ENCODE measurements at regions not wholly inside any gene's neighbourhood (a gene's known extent, or its start where the extent isn't known, plus 50 kb on each side); places are given as distances from the start of the nearest gene placed in this dataset.

- Histone ChIP-seq H3K9ac (no peak overlapping the region), H2AFZ (no peak overlapping the region), H3K9me2 (ENCODE audit: insufficient read depth) (no peaks in the 10 kb centered on the region), H3K79me2 (ENCODE audit: insufficient read depth) (no peaks in the 10 kb centered on the region), H3K27ac (no peak overlapping the region), H3K4me1 (ENCODE audit: insufficient read depth) (no peaks in the 10 kb centered on the region), H3K36me3 (ENCODE audit: low read depth) (no peaks in the 10 kb centered on the region), H4K20me1 (ENCODE audit: insufficient read depth) (no peaks in the 10 kb centered on the region), H3K4me2 (ENCODE audit: unreplicated experiment) (no peak overlapping the region), H3K4me3 (no peak overlapping the region), H3K27me3 (replicated peaks; ENCODE audit: insufficient read depth) (peaks cover 13% of the 10 kb centered on the region; the same call in 1 of the 2 replicates), H3F3A (ENCODE audit: insufficient read depth) (no peaks in the 10 kb centered on the region), H3K9me3 (ENCODE audit: low read depth) (no peaks in the 10 kb centered on the region)
- no peak for TF ChIP-seq EZH2phosphoT487 (IDR thresholded peaks at IDR 0.05; ENCODE audit: insufficient read depth, low read depth)
- no peak for TF ChIP-seq EZH2 (IDR thresholded peaks at IDR 0.05; ENCODE audit: insufficient read depth, poor library complexity, severe bottlenecking)
- no peak for DNase-seq
- WGBS, 2 experiments (ENCODE audit: low coverage in 1 of 2, low lambda C conversion rate in 2 of 2, missing lambda C conversion rate in 2 of 2), result 22 to 26% methylated on average over 14 of the region's 14 CpGs
- in situ Hi-C loops (cut with MboI), result no loop called here
These were observed 115.7 kb upstream of the MSX2 start for GRCh38 chr5:174608631-174609097.

- Histone ChIP-seq H3K4me3 (no peak overlapping the region), H3F3A (ENCODE audit: insufficient read depth) (no peaks in the 10 kb centered on the region), H3K9ac (no peak overlapping the region), H3K79me2 (ENCODE audit: insufficient read depth) (no peaks in the 10 kb centered on the region), H3K4me2 (ENCODE audit: unreplicated experiment) (no peak overlapping the region), H3K9me2 (ENCODE audit: insufficient read depth) (no peaks in the 10 kb centered on the region), H4K20me1 (ENCODE audit: insufficient read depth) (no peaks in the 10 kb centered on the region), H3K9me3 (ENCODE audit: low read depth) (no peaks in the 10 kb centered on the region), H3K27ac (no peak overlapping the region), H3K27me3 (replicated peaks; ENCODE audit: insufficient read depth) (peaks cover 13% of the 10 kb centered on the region; the same call in 1 of the 2 replicates), H2AFZ (no peak overlapping the region), H3K36me3 (ENCODE audit: low read depth) (no peaks in the 10 kb centered on the region), H3K4me1 (ENCODE audit: insufficient read depth) (no peaks in the 10 kb centered on the region)
- DNase-seq, result no peak
- TF ChIP-seq EZH2phosphoT487 (IDR thresholded peaks at IDR 0.05; ENCODE audit: insufficient read depth, low read depth) (no peak), EZH2 (IDR thresholded peaks at IDR 0.05; ENCODE audit: insufficient read depth, poor library complexity, severe bottlenecking) (no peak)
- in situ Hi-C loops (cut with MboI), result no loop called here
- WGBS, 2 experiments (ENCODE audit: low coverage in 1 of 2, low lambda C conversion rate in 2 of 2, missing lambda C conversion rate in 2 of 2), result 37 to 49% methylated on average over 14 of the region's 14 CpGs
These were observed 115.3 kb upstream of the MSX2 start for GRCh38 chr5:174609116-174609515.

- Histone ChIP-seq H3K27ac (no peak overlapping the region), H3K4me3 (no peak overlapping the region), H3K27me3 (replicated peaks; ENCODE audit: insufficient read depth) (0 out of 2 replicates have a peak, but pooled peaks cover 3% of the 10 kb centered on the region), H3K36me3 (ENCODE audit: low read depth) (no peaks in the 10 kb centered on the region), H3K9me2 (ENCODE audit: insufficient read depth) (no peaks in the 10 kb centered on the region), H2AFZ (no peak overlapping the region), H3F3A (ENCODE audit: insufficient read depth) (no peaks in the 10 kb centered on the region), H3K4me2 (ENCODE audit: unreplicated experiment) (no peak overlapping the region), H3K9ac (no peak overlapping the region), H3K79me2 (ENCODE audit: insufficient read depth) (no peaks in the 10 kb centered on the region), H3K4me1 (ENCODE audit: insufficient read depth) (no peaks in the 10 kb centered on the region), H3K9me3 (ENCODE audit: low read depth) (no peaks in the 10 kb centered on the region), H4K20me1 (ENCODE audit: insufficient read depth) (no peaks in the 10 kb centered on the region)
- DNase-seq, result peak; percentile 45
- in situ Hi-C loops (cut with MboI), result no loop called here
- no peak for TF ChIP-seq EZH2 (IDR thresholded peaks at IDR 0.05; ENCODE audit: insufficient read depth, poor library complexity, severe bottlenecking)
- no peak for TF ChIP-seq EZH2phosphoT487 (IDR thresholded peaks at IDR 0.05; ENCODE audit: insufficient read depth, low read depth)
- 12 to 16% methylated on average over 8 of the region's 8 CpGs for WGBS, 2 experiments (ENCODE audit: low coverage in 1 of 2, low lambda C conversion rate in 2 of 2, missing lambda C conversion rate in 2 of 2)
These were observed 113.4 kb upstream of the MSX2 start for GRCh38 chr5:174610968-174611367.

DNA sequence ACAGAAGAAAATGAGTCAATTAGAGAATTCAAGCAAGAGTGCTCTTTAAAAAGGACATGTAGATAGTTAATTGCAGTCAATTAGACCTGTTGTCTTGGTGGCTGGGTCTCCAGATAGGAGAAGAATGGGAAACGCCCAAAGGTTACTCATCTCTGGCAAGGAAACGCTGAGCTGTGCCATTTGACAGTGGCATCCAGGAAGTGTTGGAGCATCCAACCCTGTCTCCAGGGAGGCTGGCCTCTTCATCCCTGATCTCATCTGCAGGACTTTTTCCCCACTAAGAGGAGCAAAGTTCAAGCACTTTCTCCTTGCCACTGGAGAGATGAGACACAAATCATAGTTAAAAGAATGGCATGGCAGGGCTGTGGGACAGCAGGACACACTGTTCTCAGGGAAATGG, 111.7 kb upstream of the MSX2 start:
- H3K9me2 ChIP-seq (ENCODE audit: insufficient read depth), result no peaks in the 10 kb centered on the region
- no peaks in the 10 kb centered on the region for H3F3A ChIP-seq (ENCODE audit: insufficient read depth)
- no peaks in the 10 kb centered on the region for H3K79me2 ChIP-seq (ENCODE audit: insufficient read depth)
- peak; percentile 14 for DNase-seq
- H3K4me3 ChIP-seq, result no peak overlapping the region
- H3K4me2 ChIP-seq (ENCODE audit: unreplicated experiment), result no peak overlapping the region
- no peak overlapping the region for H2AFZ ChIP-seq
- H3K27ac ChIP-seq, result no peak overlapping the region
- H3K27me3 ChIP-seq (replicated peaks; ENCODE audit: insufficient read depth), result no peaks in the 10 kb centered on the region
- TF ChIP-seq EZH2 (IDR thresholded peaks at IDR 0.05; ENCODE audit: insufficient read depth, poor library complexity, severe bottlenecking), result no peak
- no peak for TF ChIP-seq EZH2phosphoT487 (IDR thresholded peaks at IDR 0.05; ENCODE audit: insufficient read depth, low read depth)
- in situ Hi-C loops (cut with MboI), result no loop called here
- no peaks in the 10 kb centered on the region for H4K20me1 ChIP-seq (ENCODE audit: insufficient read depth)
- no peaks in the 10 kb centered on the region for H3K36me3 ChIP-seq (ENCODE audit: low read depth)
- H3K4me1 ChIP-seq (ENCODE audit: insufficient read depth), result no peaks in the 10 kb centered on the region
- H3K9me3 ChIP-seq (ENCODE audit: low read depth), result no peaks in the 10 kb centered on the region
- 0 to 6% methylated on average over 2 of the region's 2 CpGs for WGBS, 2 experiments (ENCODE audit: low coverage in 1 of 2, low lambda C conversion rate in 2 of 2, missing lambda C conversion rate in 2 of 2)
- no peak overlapping the region for H3K9ac ChIP-seq
